HAP-1 (cell line): ENCODE measurements at regions not wholly inside any gene's neighbourhood (a gene's known extent, or its start where the extent isn't known, plus 50 kb on each side); places are given as distances from the start of the nearest gene placed in this dataset.

Experiments
- DNase-seq, 2 experiments: peaks; one replicate each; pipeline ENCODE4 v3.0.0-alpha.2; 2016 to 2020; ENCODE audit warnings: low spot score in 2 of 2
- H3K27me3 ChIP-seq: fragments of 250-450 bp; sonication (Bioruptor Pico); 2 replicates; pipeline ENCODE4 v1.5.1; 2020; ENCODE audit warnings: low read depth, mild to moderate bottlenecking, moderate library complexity
- H3K36me3 ChIP-seq: fragments of 250-450 bp; sonication (Bioruptor Pico); replicated peaks from 2 replicates; pipeline ENCODE4 v1.5.1; 2020; ENCODE audit warnings: mild to moderate bottlenecking
- H3K4me1 ChIP-seq: fragments of 250-450 bp; sonication (Bioruptor Pico); 2 replicates; pipeline ENCODE4 v1.5.1; 2020; ENCODE audit warnings: mild to moderate bottlenecking
- H3K4me3 ChIP-seq: fragments of 250-450 bp; sonication (Bioruptor Pico); 2 replicates; pipeline ENCODE4 v1.5.1; 2020; ENCODE audit warnings: mild to moderate bottlenecking, moderate library complexity
- H3K9me3 ChIP-seq: fragments of 250-450 bp; sonication (Bioruptor Pico); 2 replicates; pipeline ENCODE4 v1.5.1; 2020; ENCODE audit warnings: mild to moderate bottlenecking, moderate library complexity
- in situ Hi-C: fragments of 300-500 bp; cut with MboI; formaldehyde crosslinking; loops from 3 replicates; pipeline ENCODE4 v1.14.3; 2020; ENCODE audit warnings: low sequenced_read_pairs, inconsistent platforms, mixed read lengths

DNA sequence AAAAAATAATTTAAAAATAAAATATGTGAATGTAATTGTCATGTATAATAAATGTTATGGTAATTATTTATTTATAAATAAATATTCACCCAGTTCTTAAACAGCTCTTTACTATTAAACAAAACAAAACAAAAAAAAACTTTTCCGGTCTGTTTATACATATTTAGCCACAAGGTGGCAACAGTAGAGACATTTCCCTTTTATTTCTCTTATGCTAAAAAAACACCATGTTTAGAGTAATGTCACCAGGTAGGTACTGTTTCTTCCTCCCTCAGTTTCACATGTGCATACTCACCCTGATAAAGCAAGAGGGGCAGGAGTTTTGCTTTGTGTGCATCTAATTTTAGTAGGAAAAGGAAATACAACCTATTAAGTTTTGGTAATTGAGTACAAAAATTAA, 610.4 kb upstream of the IMPG1 start:
- no peaks in the 10 kb centered on the region for H3K27me3 ChIP-seq
- no peaks in the 10 kb centered on the region for H3K36me3 ChIP-seq
- peak in 1 of 2 experiments; percentile 20 for DNase-seq
- no peaks in the 10 kb centered on the region for H3K9me3 ChIP-seq
- H3K4me1 ChIP-seq: no peaks in the 10 kb centered on the region
- no peak overlapping the region for H3K4me3 ChIP-seq
- in situ Hi-C loops: no loop called here

DNA sequence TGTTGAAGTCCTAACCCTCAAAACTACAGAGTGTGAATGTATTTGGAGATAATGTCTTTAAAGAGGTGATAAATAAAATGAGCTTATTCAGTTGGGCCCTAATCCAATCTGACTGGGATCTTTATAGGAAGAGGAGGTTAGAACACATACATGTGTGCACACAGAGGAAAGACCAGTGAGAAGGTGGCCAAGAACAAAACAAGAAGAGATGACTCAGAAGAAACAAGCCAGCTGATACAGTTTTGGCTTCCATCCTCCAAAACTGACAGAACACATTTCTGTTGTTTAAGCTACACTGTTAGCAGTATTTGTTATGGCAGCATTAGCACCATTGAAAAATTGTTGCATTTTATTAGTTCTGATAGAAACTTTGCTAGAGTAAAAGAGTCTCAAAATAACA, 609.3 kb upstream of the IMPG1 start:
- Histone ChIP-seq H3K4me1 (no peaks in the 10 kb centered on the region), H3K9me3 (no peaks in the 10 kb centered on the region), H3K36me3 (no peaks in the 10 kb centered on the region), H3K4me3 (no peak overlapping the region), H3K27me3 (no peaks in the 10 kb centered on the region)
- DNase-seq: no peak
- in situ Hi-C loops: no loop called here

DNA sequence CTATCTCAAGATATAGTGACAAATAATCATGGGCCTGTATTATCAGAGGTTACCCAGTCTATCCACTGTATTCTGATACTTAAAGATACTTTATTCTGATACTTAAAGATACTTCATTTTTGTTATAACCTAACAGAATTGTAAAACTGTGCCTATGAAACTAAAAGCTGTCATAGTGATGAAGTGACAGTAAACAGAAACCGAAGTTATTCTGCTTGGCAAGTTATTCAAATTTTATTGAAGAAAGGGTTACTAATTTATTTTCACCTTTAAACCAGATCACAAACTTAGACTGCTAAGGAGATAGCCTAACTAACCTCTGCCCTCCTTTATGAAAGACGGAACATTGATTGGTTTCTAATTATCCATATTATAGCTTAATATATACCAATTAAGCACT, 604.6 kb upstream of the IMPG1 start:
- Histone ChIP-seq H3K27me3 (no peaks in the 10 kb centered on the region), H3K4me1 (no peaks in the 10 kb centered on the region), H3K9me3 (no peaks in the 10 kb centered on the region), H3K4me3 (no peak overlapping the region), H3K36me3 (no peaks in the 10 kb centered on the region)
- DNase-seq: no peak
- in situ Hi-C loops: no loop called here

DNA sequence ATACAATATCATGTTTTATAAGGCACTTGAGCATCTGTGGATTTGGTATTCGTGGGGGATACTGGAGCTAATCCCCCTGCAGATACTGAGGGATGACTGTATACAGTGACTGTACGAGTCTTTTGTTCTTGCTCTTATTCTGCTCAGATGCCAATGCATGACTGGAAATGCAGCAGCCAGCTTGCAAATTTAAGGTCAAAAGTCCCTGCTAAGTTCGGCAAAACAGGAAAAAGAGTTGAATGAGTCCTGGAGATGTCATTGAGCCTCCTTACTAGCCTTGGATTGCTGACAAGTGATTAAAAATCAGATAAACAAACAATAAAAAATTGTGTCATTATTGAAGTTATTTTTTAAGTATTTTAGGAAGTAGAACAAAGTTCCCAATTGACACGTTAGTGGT, 599.3 kb upstream of the IMPG1 start:
- in situ Hi-C loops: no loop called here
- DNase-seq: no peak
- H3K27me3 ChIP-seq: no peaks in the 10 kb centered on the region

DNA sequence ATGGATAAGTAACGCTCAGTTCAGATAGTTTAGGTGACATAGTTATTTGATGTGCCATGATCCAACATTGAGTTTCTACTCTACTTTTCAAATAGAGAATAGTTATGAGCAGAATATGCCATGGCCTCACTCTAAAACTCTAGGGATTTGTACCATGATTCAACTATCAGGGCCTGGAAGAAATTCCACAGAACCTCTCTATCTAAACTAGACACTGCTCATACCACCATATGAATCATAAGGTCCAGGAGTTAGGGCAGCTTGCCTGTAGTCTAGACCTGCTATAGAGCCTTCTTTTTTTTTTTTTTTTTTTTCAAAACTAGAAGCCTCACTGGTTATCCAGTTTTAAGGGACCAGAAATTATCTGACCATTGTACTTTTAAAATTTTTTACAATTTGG, 571.8 kb upstream of the IMPG1 start:
- in situ Hi-C loops: no loop called here
- Histone ChIP-seq H3K9me3 (no peaks in the 10 kb centered on the region), H3K36me3 (no peaks in the 10 kb centered on the region), H3K4me3 (no peak overlapping the region), H3K4me1 (no peaks in the 10 kb centered on the region), H3K27me3 (no peaks in the 10 kb centered on the region)
- DNase-seq: no peak

More for the DNA sequence above, 599.3 kb upstream of the IMPG1 start:
- no peak overlapping the region for H3K4me3 ChIP-seq
- no peaks in the 10 kb centered on the region for H3K4me1 ChIP-seq
- H3K9me3 ChIP-seq: no peaks in the 10 kb centered on the region
- H3K36me3 ChIP-seq: no peaks in the 10 kb centered on the region

DNA sequence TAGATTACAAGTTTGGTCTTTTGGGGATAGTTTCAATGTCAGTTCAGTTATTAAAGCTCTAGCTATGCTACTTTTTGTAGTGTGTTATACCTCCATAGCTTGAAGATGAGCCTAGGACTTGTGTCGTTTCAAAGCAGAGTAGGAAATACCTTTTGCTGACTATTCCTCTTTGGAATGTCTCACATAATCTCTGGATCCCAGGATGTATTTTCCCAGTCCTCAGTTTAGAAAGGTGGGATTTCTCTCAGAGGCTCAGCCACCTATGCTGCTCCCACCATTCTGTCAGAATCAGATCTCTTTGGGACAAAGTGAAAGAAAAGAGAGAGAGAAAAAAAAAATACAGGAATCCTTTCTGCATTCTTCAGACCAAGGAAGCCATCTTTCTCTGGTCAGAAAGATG, 567.5 kb upstream of the IMPG1 start:
- no peaks in the 10 kb centered on the region for H3K4me1 ChIP-seq
- H3K36me3 ChIP-seq: no peaks in the 10 kb centered on the region
- H3K27me3 ChIP-seq: no peaks in the 10 kb centered on the region
- in situ Hi-C loops: no loop called here
- no peak for DNase-seq
- H3K9me3 ChIP-seq: no peaks in the 10 kb centered on the region
- no peak overlapping the region for H3K4me3 ChIP-seq

DNA sequence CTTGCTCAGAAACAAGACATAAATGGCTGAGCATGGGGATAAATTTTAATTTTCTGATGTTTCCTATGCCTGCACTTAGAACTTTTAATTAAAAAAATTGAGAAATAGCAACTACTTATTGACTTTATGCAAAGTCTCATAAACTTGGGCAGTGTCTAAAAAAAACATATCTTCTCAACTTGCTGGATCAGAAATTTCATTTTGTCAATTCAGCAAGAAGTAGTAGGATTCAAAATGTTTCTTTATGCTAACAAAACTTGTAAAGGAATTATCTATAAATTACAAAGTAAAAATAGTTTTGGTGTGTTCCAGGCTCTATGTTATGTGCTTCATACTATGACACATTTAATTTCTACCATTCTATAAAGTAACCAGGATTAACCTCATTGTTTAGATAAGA, 562.2 kb upstream of the IMPG1 start:
- DNase-seq: no peak
- Histone ChIP-seq H3K27me3 (no peaks in the 10 kb centered on the region), H3K9me3 (no peaks in the 10 kb centered on the region), H3K4me3 (no peak overlapping the region), H3K36me3 (no peaks in the 10 kb centered on the region), H3K4me1 (no peaks in the 10 kb centered on the region)
- in situ Hi-C loops: no loop called here

DNA sequence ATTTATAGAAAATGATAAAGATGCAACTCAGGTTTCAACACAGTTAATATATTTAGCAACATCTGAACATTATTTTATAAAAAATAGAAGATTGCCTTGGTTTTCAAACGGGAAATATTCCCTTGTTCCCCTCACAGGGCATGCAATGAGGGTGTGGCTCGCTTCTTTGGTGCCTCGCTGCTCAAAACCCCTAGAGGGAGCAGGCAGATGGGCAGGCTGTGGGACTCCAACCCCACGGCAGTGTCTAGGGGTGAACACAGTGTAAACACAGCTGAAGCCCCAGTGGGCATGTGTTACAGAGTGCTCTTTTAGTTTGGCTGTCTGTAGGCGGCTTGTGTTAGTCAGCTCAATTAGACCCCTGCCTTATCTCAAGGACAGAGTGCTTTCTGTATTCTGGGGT, 560.8 kb upstream of the IMPG1 start:
- Histone ChIP-seq H3K27me3 (no peaks in the 10 kb centered on the region), H3K9me3 (no peaks in the 10 kb centered on the region), H3K4me3 (no peak overlapping the region), H3K4me1 (no peaks in the 10 kb centered on the region), H3K36me3 (no peaks in the 10 kb centered on the region)
- DNase-seq: peak in 1 of 2 experiments; percentile 9
- in situ Hi-C loops: no loop called here

DNA sequence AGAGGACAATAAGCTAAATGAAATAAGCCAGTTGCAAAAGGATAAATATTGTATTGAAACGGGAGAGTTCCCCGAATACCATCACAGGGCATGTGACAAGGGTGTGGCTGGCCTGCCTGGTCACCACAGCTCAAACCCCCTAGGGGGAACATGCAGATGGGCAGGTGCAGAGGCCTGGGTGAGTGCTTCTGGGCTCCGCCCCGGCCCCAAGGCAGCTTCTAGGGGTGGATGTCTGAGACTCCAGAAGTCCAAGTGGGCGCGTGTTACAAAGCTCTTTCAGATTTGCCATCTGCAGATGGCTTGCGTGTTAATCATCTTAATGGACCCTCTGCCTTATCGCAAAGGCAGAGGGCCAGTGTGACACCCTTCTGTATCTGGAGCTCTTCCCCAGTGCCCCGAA, 559.2 kb upstream of the IMPG1 start:
- Histone ChIP-seq H3K9me3 (no peaks in the 10 kb centered on the region), H3K4me1 (no peaks in the 10 kb centered on the region), H3K27me3 (no peaks in the 10 kb centered on the region), H3K4me3 (no peak overlapping the region), H3K36me3 (no peaks in the 10 kb centered on the region)
- in situ Hi-C loops: no loop called here
- DNase-seq: no peak

DNA sequence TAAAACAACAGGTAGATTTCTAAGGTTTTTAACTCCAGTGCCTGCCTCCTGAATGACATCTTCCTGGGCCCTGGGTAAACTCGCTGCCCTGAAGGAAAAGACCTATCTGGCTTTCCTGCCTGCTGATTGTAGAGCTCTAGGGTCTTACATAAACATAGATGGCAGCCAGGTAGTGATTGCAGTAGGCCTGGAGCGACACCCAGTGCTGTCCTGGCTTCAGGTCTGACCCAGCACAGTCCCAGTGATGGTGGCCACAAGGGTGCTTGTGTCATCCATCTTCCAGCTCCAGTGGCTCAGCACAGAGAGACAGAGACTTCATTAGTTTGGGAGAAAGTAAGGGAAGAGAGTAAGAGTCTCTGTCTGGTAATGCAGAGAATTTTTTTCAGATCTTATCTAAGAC, 542.9 kb upstream of the IMPG1 start:
- Histone ChIP-seq H3K4me3 (no peak overlapping the region), H3K9me3 (no peaks in the 10 kb centered on the region), H3K27me3 (no peaks in the 10 kb centered on the region), H3K4me1 (no peaks in the 10 kb centered on the region), H3K36me3 (no peaks in the 10 kb centered on the region)
- no peak for DNase-seq
- in situ Hi-C loops: no loop called here

DNA sequence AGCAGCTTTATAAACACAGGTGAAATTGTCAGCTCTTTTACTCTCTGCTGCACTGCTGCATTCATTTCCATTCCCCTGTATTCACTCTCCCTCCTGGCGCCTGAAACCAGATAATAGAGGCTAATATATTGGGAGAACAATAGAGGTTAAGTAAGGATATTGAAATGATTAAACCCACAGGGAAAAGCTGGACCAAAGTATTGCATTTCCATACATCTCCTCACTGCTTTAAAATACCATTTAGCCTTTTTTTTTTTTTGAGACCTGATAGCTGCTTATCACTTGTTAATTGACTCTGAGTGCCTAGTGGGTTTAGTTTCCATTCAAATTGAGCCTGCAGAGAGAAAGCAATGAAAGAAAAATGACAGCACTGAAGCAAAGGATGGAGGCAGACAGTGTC, 540.5 kb upstream of the IMPG1 start:
- in situ Hi-C loops: no loop called here
- Histone ChIP-seq H3K36me3 (no peaks in the 10 kb centered on the region), H3K27me3 (no peaks in the 10 kb centered on the region), H3K4me3 (no peak overlapping the region), H3K9me3 (no peaks in the 10 kb centered on the region), H3K4me1 (no peaks in the 10 kb centered on the region)
- DNase-seq: no peak

DNA sequence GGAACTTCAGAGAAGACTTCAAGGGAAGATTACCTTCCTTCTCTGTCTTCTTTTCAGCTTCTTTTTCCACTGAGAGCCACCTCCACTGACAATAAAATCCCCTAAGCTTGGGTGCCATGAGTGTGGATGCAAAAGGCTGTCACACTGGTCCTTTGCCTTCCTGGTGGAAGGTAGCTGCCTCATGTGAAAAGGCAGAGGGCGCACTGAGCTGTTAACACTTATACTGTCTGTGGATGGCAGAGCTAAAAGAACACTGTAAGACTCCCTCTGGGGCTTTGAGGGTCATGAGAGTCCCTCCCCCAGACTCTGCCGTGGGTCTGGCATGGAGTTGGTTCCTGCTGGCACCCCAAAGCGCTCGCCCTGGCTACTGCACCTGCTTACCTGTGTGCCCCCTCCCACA, 536.7 kb upstream of the IMPG1 start:
- no peak overlapping the region for H3K4me3 ChIP-seq
- no peaks in the 10 kb centered on the region for H3K4me1 ChIP-seq
- no peaks in the 10 kb centered on the region for H3K36me3 ChIP-seq
- no peaks in the 10 kb centered on the region for H3K9me3 ChIP-seq
- DNase-seq: no peak
- in situ Hi-C loops: no loop called here
- H3K27me3 ChIP-seq: no peaks in the 10 kb centered on the region

DNA sequence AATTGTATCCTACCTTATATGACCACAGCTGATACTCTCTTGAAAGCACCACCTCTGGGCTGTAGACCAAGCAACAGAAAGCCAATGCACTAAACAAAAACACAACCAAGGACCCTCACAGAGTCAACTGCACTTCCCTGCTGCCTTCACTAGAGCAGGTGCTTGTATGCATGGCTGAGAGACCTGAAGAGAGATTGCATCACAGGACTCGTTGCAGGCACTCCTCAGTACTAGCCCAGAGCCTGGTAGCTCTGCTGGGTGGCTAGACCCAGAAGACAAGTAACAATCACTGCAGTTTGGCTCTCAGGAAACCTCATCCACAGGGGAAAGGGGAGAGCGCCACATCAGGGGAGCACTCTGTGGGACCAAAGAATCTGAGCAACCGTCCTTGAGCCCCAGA, 521.6 kb upstream of the IMPG1 start:
- Histone ChIP-seq H3K4me3 (no peak overlapping the region), H3K4me1 (no peaks in the 10 kb centered on the region), H3K36me3 (no peaks in the 10 kb centered on the region), H3K9me3 (no peaks in the 10 kb centered on the region), H3K27me3 (no peaks in the 10 kb centered on the region)
- in situ Hi-C loops: no loop called here
- DNase-seq: no peak

DNA sequence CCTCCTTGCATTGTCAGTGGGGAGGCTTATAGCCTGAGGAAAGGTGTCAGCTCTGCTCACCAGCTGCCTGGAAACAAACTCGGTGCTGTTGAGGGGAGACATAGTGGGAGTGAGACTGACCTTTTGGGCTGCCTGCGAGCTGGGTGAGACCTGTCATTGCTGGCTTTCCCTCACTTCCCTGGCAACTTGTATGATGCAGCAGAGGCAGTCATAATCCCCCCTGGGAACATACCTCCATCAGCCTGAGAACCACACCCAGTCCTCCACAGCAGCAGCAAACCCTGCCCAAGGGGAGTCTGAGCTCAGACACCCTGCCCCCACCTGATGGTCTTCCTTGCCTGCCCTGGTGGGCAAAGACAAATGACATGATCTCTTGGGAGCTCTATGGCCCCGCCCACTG, 521.2 kb upstream of the IMPG1 start:
- H3K27me3 ChIP-seq: no peaks in the 10 kb centered on the region
- DNase-seq: no peak
- H3K4me3 ChIP-seq: no peak overlapping the region
- in situ Hi-C loops: no loop called here
- no peaks in the 10 kb centered on the region for H3K9me3 ChIP-seq
- no peaks in the 10 kb centered on the region for H3K4me1 ChIP-seq
- no peaks in the 10 kb centered on the region for H3K36me3 ChIP-seq

DNA sequence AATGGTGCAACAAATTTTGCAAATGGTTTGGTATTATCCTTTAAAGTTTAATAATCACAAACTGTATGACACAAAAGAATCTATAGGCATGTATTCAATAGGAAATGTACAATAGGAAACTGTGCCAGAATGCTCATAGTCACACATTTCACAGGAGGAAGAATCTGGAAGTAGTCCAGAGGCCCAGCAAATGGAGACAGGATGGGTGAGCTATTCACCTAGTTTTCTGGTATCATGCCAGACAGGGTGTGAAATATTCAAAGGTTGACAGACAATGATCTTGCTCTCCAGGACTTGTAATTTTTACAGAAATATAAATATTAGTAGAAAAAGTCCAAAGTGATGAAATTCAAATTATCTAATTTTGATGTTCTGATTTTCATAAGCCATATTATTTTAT, 520.1 kb upstream of the IMPG1 start:
- in situ Hi-C loops: no loop called here
- no peaks in the 10 kb centered on the region for H3K36me3 ChIP-seq
- H3K4me3 ChIP-seq: no peak overlapping the region
- H3K4me1 ChIP-seq: no peaks in the 10 kb centered on the region
- no peak for DNase-seq
- no peaks in the 10 kb centered on the region for H3K27me3 ChIP-seq
- no peaks in the 10 kb centered on the region for H3K9me3 ChIP-seq
